Vagina (tissue), 2 donors: ENCODE measurements at regions not wholly inside any gene's neighbourhood (a gene's known extent, or its start where the extent isn't known, plus 50 kb on each side); places are given as distances from the start of the nearest gene placed in this dataset.
A peak's percentile ranks its signal among the peaks of the same experiment; 100 is the strongest.

Source experiments
- DNase-seq, 2 donors: peaks; one replicate each; pipeline ENCODE4 v3.0.0-alpha.2; 2017; ENCODE audit errors: extremely low spot score in 2 of 2
- H3K27ac ChIP-seq: fragments of 200-600 bp; sonication (generic); one replicate; pipeline ENCODE4 v1.5.1; 2019
- H3K27me3 ChIP-seq: fragments of 200-600 bp; sonication (generic); one replicate; pipeline ENCODE4 v1.5.1; 2019
- H3K36me3 ChIP-seq, 2 donors: fragments of 200-600 bp; sonication (generic); one replicate each; pipeline ENCODE4 v1.5.1; 2017 to 2019
- H3K4me1 ChIP-seq: fragments of 200-600 bp; sonication (generic); one replicate; pipeline ENCODE4 v1.5.1; 2019
- H3K4me3 ChIP-seq, 2 donors: fragments of 200-600 bp; sonication (generic); 1 replicate in 1 of 2; 2 replicates in 1 of 2; pipeline ENCODE4 v1.5.1; 2016 to 2019
- H3K9me3 ChIP-seq: fragments of 200-600 bp; sonication (generic); one replicate; pipeline ENCODE4 v1.5.1; 2019
- CTCF ChIP-seq, 3 experiments: fragments of 450-650 bp in 2 of 3; fragments of 200-600 bp in 1 of 3; sonication (generic) in 1 of 3; IDR thresholded peaks; one replicate each; pipeline ENCODE4 v1.5.1; 2017 to 2019; ENCODE audit warnings: antibody characterized with exemption in 3 of 3, mild to moderate bottlenecking in 2 of 3, moderate library complexity in 2 of 3
- POLR2A ChIP-seq, 2 donors: fragments of 450-650 bp; IDR thresholded peaks; one replicate each; pipeline ENCODE4 v1.6.1; 2017; ENCODE audit warnings: antibody characterized with exemption in 2 of 2, mild to moderate bottlenecking in 2 of 2, moderate library complexity in 2 of 2
- POLR2AphosphoS5 ChIP-seq, 2 donors: sonication (generic); formaldehyde crosslinking; IDR thresholded peaks; one replicate each; pipeline ENCODE4 v1.9.0; 2017; ENCODE audit warnings: antibody characterized with exemption in 2 of 2, mild to moderate bottlenecking in 2 of 2, low read depth in 1 of 2; ENCODE audit not compliant: insufficient read depth in 1 of 2
- intact Hi-C: fragments of 100-400 bp; cut with DNase I; formaldehyde crosslinking; loops from one replicate; pipeline ENCODE4 v1.15.1; 2023

GRCh38 chr12:115135800-115136211 lies 451.8 kb upstream of the TBX3 start:
- Histone ChIP-seq H3K4me3 (no peak overlapping the region), H3K9me3 (no peaks in the 10 kb centered on the region), H3K4me1 (no peaks in the 10 kb centered on the region), H3K27ac (no peak overlapping the region), H3K36me3 (no peaks in the 10 kb centered on the region), H3K27me3 (no peaks in the 10 kb centered on the region)
- TF ChIP-seq CTCF (IDR thresholded peaks at IDR 0.05) (no peak), POLR2AphosphoS5 (IDR thresholded peaks at IDR 0.05; ENCODE audit: insufficient read depth in 1 of 2, low read depth in 1 of 2) (peak; percentile 21 to 51), POLR2A (IDR thresholded peaks at IDR 0.05) (no peak)
- no peak for DNase-seq
- intact Hi-C loops: no loop called here

GRCh38 chr12:115134298-115134697 lies 450.3 kb upstream of the TBX3 start:
- TF ChIP-seq POLR2AphosphoS5 (IDR thresholded peaks at IDR 0.05; ENCODE audit: insufficient read depth in 1 of 2, low read depth in 1 of 2) (no peak), CTCF (IDR thresholded peaks at IDR 0.05) (no peak), POLR2A (IDR thresholded peaks at IDR 0.05) (no peak)
- intact Hi-C loops: no loop called here
- no peak overlapping the region for H3K27ac ChIP-seq
- no peaks in the 10 kb centered on the region for H3K36me3 ChIP-seq
- DNase-seq: no peak
- H3K27me3 ChIP-seq: no peaks in the 10 kb centered on the region
- no peak overlapping the region for H3K4me3 ChIP-seq
- H3K9me3 ChIP-seq: no peaks in the 10 kb centered on the region
- H3K4me1 ChIP-seq: no peaks in the 10 kb centered on the region

DNA sequence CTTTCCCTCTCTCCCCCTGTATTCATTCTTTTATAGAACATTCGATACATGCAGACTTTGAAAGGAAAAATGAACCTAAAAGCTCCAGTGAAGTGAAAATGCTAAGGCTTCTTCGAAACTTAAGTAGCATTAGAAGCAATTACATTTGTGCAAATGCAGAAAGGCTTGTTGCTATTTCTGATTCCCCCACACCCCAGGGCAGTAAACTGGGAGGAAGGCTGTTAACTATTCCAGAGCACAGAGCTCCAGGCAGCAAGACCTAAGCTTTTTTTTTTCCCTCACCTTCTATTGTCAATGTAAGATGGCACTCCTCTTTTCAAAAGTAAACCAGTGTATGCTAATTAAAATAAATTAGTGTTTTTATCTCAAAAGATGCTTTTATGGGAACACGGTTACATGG lies 448.9 kb upstream of the TBX3 start:
- no peak for DNase-seq
- Histone ChIP-seq H3K36me3 (no peaks in the 10 kb centered on the region), H3K27me3 (no peaks in the 10 kb centered on the region), H3K4me1 (no peaks in the 10 kb centered on the region), H3K9me3 (no peaks in the 10 kb centered on the region), H3K27ac (no peak overlapping the region), H3K4me3 (no peak overlapping the region)
- TF ChIP-seq CTCF (IDR thresholded peaks at IDR 0.05) (no peak), POLR2AphosphoS5 (IDR thresholded peaks at IDR 0.05; ENCODE audit: insufficient read depth in 1 of 2, low read depth in 1 of 2) (no peak), POLR2A (IDR thresholded peaks at IDR 0.05) (no peak)
- intact Hi-C loops: no loop called here

DNA sequence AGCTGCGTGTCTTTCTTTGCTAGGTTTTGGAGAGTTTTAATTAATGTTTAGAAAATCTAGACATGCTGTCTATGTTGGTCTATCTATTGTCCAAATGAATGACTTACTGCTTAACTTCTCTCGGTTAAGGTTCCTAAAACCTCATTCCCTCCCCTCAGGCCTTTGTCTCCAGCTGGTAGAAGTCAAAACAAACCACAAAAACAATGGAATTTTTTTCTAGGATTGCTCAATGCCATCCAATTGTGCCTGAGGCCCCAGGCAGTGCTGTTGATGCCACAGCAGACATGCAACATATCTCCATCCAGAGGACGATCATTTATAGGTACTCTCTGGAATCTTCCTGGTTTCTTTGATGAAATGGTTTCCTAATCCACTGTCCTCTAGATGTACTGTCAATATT lies 448.2 kb upstream of the TBX3 start:
- intact Hi-C loops: no loop called here
- Histone ChIP-seq H3K36me3 (no peaks in the 10 kb centered on the region), H3K27ac (no peak overlapping the region), H3K4me3 (no peak overlapping the region), H3K4me1 (no peaks in the 10 kb centered on the region), H3K27me3 (no peaks in the 10 kb centered on the region), H3K9me3 (no peaks in the 10 kb centered on the region)
- TF ChIP-seq POLR2AphosphoS5 (IDR thresholded peaks at IDR 0.05; ENCODE audit: insufficient read depth in 1 of 2, low read depth in 1 of 2) (no peak), CTCF (IDR thresholded peaks at IDR 0.05) (no peak), POLR2A (IDR thresholded peaks at IDR 0.05) (no peak)
- DNase-seq: no peak

DNA sequence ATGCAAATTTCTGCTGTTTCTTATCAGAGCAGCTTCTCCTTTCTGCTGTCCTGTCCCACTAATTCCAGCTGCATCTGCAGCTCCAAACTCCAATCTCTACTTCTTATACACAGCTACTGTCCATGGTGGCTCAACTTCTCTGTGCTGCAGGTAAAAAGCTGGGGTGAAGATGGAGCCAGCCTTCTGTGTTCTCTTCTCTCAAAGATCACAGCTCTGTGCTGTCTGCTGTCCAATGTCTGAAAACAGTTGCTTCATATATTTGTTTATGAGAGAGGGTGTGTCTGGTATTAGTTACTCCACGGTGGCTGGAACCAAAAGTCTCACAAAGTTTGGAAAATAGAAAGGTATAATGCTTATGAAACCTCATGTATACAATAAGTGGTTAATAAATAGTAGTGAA lies 445.8 kb upstream of the TBX3 start:
- H3K27ac ChIP-seq: no peak overlapping the region
- intact Hi-C loops: no loop called here
- H3K4me1 ChIP-seq: no peaks in the 10 kb centered on the region
- TF ChIP-seq POLR2AphosphoS5 (IDR thresholded peaks at IDR 0.05; ENCODE audit: insufficient read depth in 1 of 2, low read depth in 1 of 2) (no peak), POLR2A (IDR thresholded peaks at IDR 0.05) (no peak), CTCF (IDR thresholded peaks at IDR 0.05) (no peak)
- no peaks in the 10 kb centered on the region for H3K27me3 ChIP-seq
- DNase-seq: no peak
- H3K9me3 ChIP-seq: no peaks in the 10 kb centered on the region
- H3K36me3 ChIP-seq: no peaks in the 10 kb centered on the region
- no peak overlapping the region for H3K4me3 ChIP-seq
